ENCODE measurements at regions not wholly inside any gene's neighbourhood (a gene's known extent, or its start where the extent isn't known, plus 50 kb on each side); places are given as distances from the start of the nearest gene placed in this dataset.

- Histone ChIP-seq H2AFZ (ENCODE audit: low read length) (no peak overlapping the region), H3K27ac (ENCODE audit: low read depth, low read length, poor library complexity, severe bottlenecking) (no peak overlapping the region), H3K9me2 (ENCODE audit: insufficient read depth, low read length) (no peaks in the 10 kb centered on the region), H3K4me2 (ENCODE audit: low read length) (no peak overlapping the region), H3K4me1 (ENCODE audit: insufficient read depth, low read length, poor library complexity, severe bottlenecking) (no peaks in the 10 kb centered on the region), H3K79me2 (ENCODE audit: insufficient read depth, low read depth, low read length) (no peaks in the 10 kb centered on the region), H3K4me3 (ENCODE audit: low read depth, low read length, poor library complexity, severe bottlenecking) (no peak overlapping the region), H3K9me3 (ENCODE audit: low read length) (no peaks in the 10 kb centered on the region), H4K20me1 (ENCODE audit: insufficient read depth, low read length) (no peaks in the 10 kb centered on the region), H3K36me3 (ENCODE audit: insufficient read depth, low read length) (no peaks in the 10 kb centered on the region)
- DNase-seq (ENCODE audit: low spot score), result no peak
- CTCF ChIA-PET (ENCODE audit: unreplicated experiment), result no interaction called here
- BruUV-seq (replicated peaks), result no TSS peak
- intact Hi-C loops (cut with micrococcal nuclease; ENCODE audit: unreplicated experiment), result no loop called here
- POLR2A ChIA-PET, result no interaction called here
- TF ChIP-seq EZH2phosphoT487 (IDR thresholded peaks at IDR 0.05; ENCODE audit: borderline replicate concordance, low read depth, low read length) (no peak), CTCF (conservative IDR thresholded peaks at IDR 0.05; ENCODE audit: low read length) (no peak)
Observed at GRCh38 chr1:81478219-81478618, 322.5 kb upstream of the ADGRL2 start.

GRCh38 chr1:81477710-81478109, 323.0 kb upstream of the ADGRL2 start:
- H4K20me1 ChIP-seq (ENCODE audit: insufficient read depth, low read length), result no peaks in the 10 kb centered on the region
- no peak overlapping the region for H2AFZ ChIP-seq (ENCODE audit: low read length)
- POLR2A ChIA-PET, result no interaction called here
- H3K9me3 ChIP-seq (ENCODE audit: low read length), result no peaks in the 10 kb centered on the region
- intact Hi-C loops (cut with micrococcal nuclease; ENCODE audit: unreplicated experiment), result no loop called here
- no TSS peak for BruUV-seq (replicated peaks)
- no peaks in the 10 kb centered on the region for H3K4me1 ChIP-seq (ENCODE audit: insufficient read depth, low read length, poor library complexity, severe bottlenecking)
- no peaks in the 10 kb centered on the region for H3K79me2 ChIP-seq (ENCODE audit: insufficient read depth, low read depth, low read length)
- no peak for DNase-seq (ENCODE audit: low spot score)
- TF ChIP-seq CTCF (conservative IDR thresholded peaks at IDR 0.05; ENCODE audit: low read length), result no peak
- no peak for TF ChIP-seq EZH2phosphoT487 (IDR thresholded peaks at IDR 0.05; ENCODE audit: borderline replicate concordance, low read depth, low read length)
- no peaks in the 10 kb centered on the region for H3K36me3 ChIP-seq (ENCODE audit: insufficient read depth, low read length)
- CTCF ChIA-PET (ENCODE audit: unreplicated experiment), result no interaction called here
- H3K4me2 ChIP-seq (ENCODE audit: low read length), result no peak overlapping the region
- no peak overlapping the region for H3K4me3 ChIP-seq (ENCODE audit: low read depth, low read length, poor library complexity, severe bottlenecking)
- H3K27ac ChIP-seq (ENCODE audit: low read depth, low read length, poor library complexity, severe bottlenecking), result no peak overlapping the region
- no peaks in the 10 kb centered on the region for H3K9me2 ChIP-seq (ENCODE audit: insufficient read depth, low read length)

- H2AFZ ChIP-seq (ENCODE audit: low read length), result no peak overlapping the region
- POLR2A ChIA-PET, result no interaction called here
- no peaks in the 10 kb centered on the region for H3K9me3 ChIP-seq (ENCODE audit: low read length)
- H3K9me2 ChIP-seq (ENCODE audit: insufficient read depth, low read length), result no peaks in the 10 kb centered on the region
- intact Hi-C loops (cut with micrococcal nuclease; ENCODE audit: unreplicated experiment), result no loop called here
- H3K36me3 ChIP-seq (ENCODE audit: insufficient read depth, low read length), result no peaks in the 10 kb centered on the region
- CTCF ChIA-PET (ENCODE audit: unreplicated experiment), result no interaction called here
- BruUV-seq (replicated peaks), result no TSS peak
- no peak for DNase-seq (ENCODE audit: low spot score)
- no peak overlapping the region for H3K4me2 ChIP-seq (ENCODE audit: low read length)
- TF ChIP-seq CTCF (conservative IDR thresholded peaks at IDR 0.05; ENCODE audit: low read length), result no peak
- H3K4me1 ChIP-seq (ENCODE audit: insufficient read depth, low read length, poor library complexity, severe bottlenecking), result no peaks in the 10 kb centered on the region
- no peaks in the 10 kb centered on the region for H3K79me2 ChIP-seq (ENCODE audit: insufficient read depth, low read depth, low read length)
- H3K27ac ChIP-seq (ENCODE audit: low read depth, low read length, poor library complexity, severe bottlenecking), result no peak overlapping the region
- H3K4me3 ChIP-seq (ENCODE audit: low read depth, low read length, poor library complexity, severe bottlenecking), result no peak overlapping the region
- H4K20me1 ChIP-seq (ENCODE audit: insufficient read depth, low read length), result no peaks in the 10 kb centered on the region
Observed at GRCh38 chr1:81472387-81472786, 328.3 kb upstream of the ADGRL2 start.
